GM20000 (cell line): ENCODE measurements at regions not wholly inside any gene's neighbourhood (a gene's known extent, or its start where the extent isn't known, plus 50 kb on each side); places are given as distances from the start of the nearest gene placed in this dataset.

Experiments used
- DNase-seq: peaks from one replicate; pipeline ENCODE4 v3.0.0; 2012; ENCODE audit warnings: low spot score
- CTCF ChIP-seq: IDR thresholded peaks from 2 replicates; pipeline ENCODE4 v1.5.1; 2012; ENCODE audit warnings: mild to moderate bottlenecking, control low read depth; ENCODE audit errors: extremely low read depth, missing control alignments

- no peak for TF ChIP-seq CTCF
- DNase-seq: no peak
These were observed 514.1 kb upstream of the PKN2 start for GRCh38 chr1:88169939-88170338.

GRCh38 chr1:88175120-88175630 is 508.9 kb upstream of the PKN2 start:
- no peak for TF ChIP-seq CTCF
- DNase-seq: no peak

- no peak for DNase-seq
- no peak for TF ChIP-seq CTCF
These were observed 508.3 kb upstream of the PKN2 start for GRCh38 chr1:88175631-88176226.

- no peak for TF ChIP-seq CTCF
- no peak for DNase-seq
These were observed 504.1 kb upstream of the PKN2 start for GRCh38 chr1:88179943-88180342.

GRCh38 chr1:88180449-88181108 is 503.5 kb upstream of the PKN2 start:
- TF ChIP-seq CTCF: peak; percentile 93
- DNase-seq: peak; percentile 46

GRCh38 chr1:88186911-88187310 is 497.2 kb upstream of the PKN2 start:
- no peak for TF ChIP-seq CTCF
- no peak for DNase-seq

GRCh38 chr1:88188038-88188437 is 496.0 kb upstream of the PKN2 start:
- DNase-seq: no peak
- TF ChIP-seq CTCF: no peak
